Lung (tissue), 12 donors: ENCODE measurements at regions not wholly inside any gene's neighbourhood (a gene's known extent, or its start where the extent isn't known, plus 50 kb on each side); places are given as distances from the start of the nearest gene placed in this dataset. TPM values are rescaled to one million over a fixed set of nuclear protein-coding genes. Genes with fewer than 3 reads are reported as not detected.

Experiments
- ATAC-seq: fragments of 200-7000 bp; cut with Tn5 transposase; one replicate; pipeline ENCODE4 v1.9.1; 2020; ENCODE audit warnings: moderate number of reproducible peaks; ENCODE audit not compliant: insufficient read depth, low FRiP score
- DNase-seq, 3 donors: peaks; one replicate each; pipeline ENCODE4 v3.0.0-alpha.2; 2013 to 2017
- H3K27ac ChIP-seq, 2 donors: one replicate each; pipeline ENCODE4 v1.5.1; 2013; ENCODE audit warnings: mild to moderate bottlenecking in 2 of 2, moderate library complexity in 2 of 2, control low read depth in 1 of 2, inconsistent platforms in 1 of 2, low read depth in 1 of 2, low read length in 1 of 2
- H3K27me3 ChIP-seq, 3 donors: one replicate each; pipeline ENCODE4 v1.5.1; 2013; ENCODE audit warnings: low read length in 2 of 3; ENCODE audit not compliant: control insufficient read depth in 3 of 3, insufficient read depth in 3 of 3
- H3K36me3 ChIP-seq, 4 donors: one replicate each; pipeline ENCODE4 v1.5.1; 2013; ENCODE audit warnings: low read length in 4 of 4, mild to moderate bottlenecking in 1 of 4, moderate library complexity in 1 of 4; ENCODE audit not compliant: control insufficient read depth in 4 of 4, insufficient read depth in 4 of 4
- H3K4me1 ChIP-seq, 5 donors: one replicate each; pipeline ENCODE4 v1.5.1; 2013; ENCODE audit warnings: low read length in 5 of 5, mild to moderate bottlenecking in 2 of 5, moderate library complexity in 1 of 5; ENCODE audit not compliant: control insufficient read depth in 5 of 5, insufficient read depth in 5 of 5
- H3K4me3 ChIP-seq: one replicate; pipeline ENCODE4 v1.5.1; 2013; ENCODE audit warnings: mild to moderate bottlenecking, control low read depth, moderate library complexity
- H3K9ac ChIP-seq, 2 donors: one replicate each; pipeline ENCODE4 v1.5.1; 2013; ENCODE audit warnings: low read length in 2 of 2, control low read depth in 1 of 2; ENCODE audit not compliant: insufficient read depth in 1 of 2
- H3K9me3 ChIP-seq, 4 donors: one replicate each; pipeline ENCODE4 v1.5.1; 2013; ENCODE audit warnings: low read length in 3 of 4, mild to moderate bottlenecking in 1 of 4, moderate library complexity in 1 of 4; ENCODE audit not compliant: control insufficient read depth in 4 of 4, insufficient read depth in 3 of 4
- WGBS, 2 donors: extraction: QIAGEN DNeasy Blood & Tissue Kit; methylation state at CpG; one replicate each; pipeline ENCODE4 v1.1.7; 2013; 5-methylcytosine and 5-hydroxymethylcytosine counted together
- small RNA-seq: library from RNA; depleted of rRNA; stranded (forward); fragments of <200 nt; gene quantifications from one replicate; pipeline ENCODE3, GENCODE V24; 2014; ENCODE audit warnings: low replicate concordance
- TF ChIP-seq, protein P1 (sequence below): IDR thresholded peaks from 2 replicates; pipeline ENCODE4 v1.5.1; 2012; ENCODE audit warnings: mild to moderate bottlenecking; ENCODE audit errors: control extremely low read depth, extremely low read depth
- donor health status: control.
- donor health status: control.
- donor health status: Bipolar disorder and iron deficiency.
- donor health status: healthy.
- donor health status: DM: yes; HTN: yes; CAD: no.

DNA sequence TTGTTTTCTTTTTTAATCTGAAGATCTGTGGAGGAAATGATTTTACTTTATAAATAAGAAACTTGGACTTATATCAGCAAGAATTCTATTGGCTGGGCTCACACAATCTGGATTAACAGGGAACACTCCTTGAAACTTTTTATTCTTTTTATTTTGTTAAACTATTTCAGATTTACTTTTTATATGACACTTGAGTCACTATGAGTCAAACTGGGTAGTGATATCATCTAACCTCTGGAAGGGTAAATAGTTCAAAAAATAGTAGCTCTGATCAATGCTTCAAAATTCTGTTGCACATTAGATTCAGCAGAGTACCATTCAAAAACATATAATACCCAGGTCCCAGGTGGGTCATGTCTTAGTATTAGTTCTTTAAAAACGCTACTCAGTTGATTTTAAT lies 55.1 kb upstream of the NBEA start:
- Histone ChIP-seq H3K27ac (no peak overlapping the region), H3K36me3 (no peaks in the 10 kb centered on the region), H3K4me3 (no peak overlapping the region), H3K27me3 (no peaks in the 10 kb centered on the region), H3K9me3 (no peaks in the 10 kb centered on the region), H3K9ac (no peak overlapping the region), H3K4me1 (peaks cover 0 to 5% (median 0%) of the 10 kb centered on the region in 5 donors)
- 63 to 69% methylated on average over 1 of the region's 1 CpG for WGBS, 2 donors
- TF ChIP-seq, protein P1, sequence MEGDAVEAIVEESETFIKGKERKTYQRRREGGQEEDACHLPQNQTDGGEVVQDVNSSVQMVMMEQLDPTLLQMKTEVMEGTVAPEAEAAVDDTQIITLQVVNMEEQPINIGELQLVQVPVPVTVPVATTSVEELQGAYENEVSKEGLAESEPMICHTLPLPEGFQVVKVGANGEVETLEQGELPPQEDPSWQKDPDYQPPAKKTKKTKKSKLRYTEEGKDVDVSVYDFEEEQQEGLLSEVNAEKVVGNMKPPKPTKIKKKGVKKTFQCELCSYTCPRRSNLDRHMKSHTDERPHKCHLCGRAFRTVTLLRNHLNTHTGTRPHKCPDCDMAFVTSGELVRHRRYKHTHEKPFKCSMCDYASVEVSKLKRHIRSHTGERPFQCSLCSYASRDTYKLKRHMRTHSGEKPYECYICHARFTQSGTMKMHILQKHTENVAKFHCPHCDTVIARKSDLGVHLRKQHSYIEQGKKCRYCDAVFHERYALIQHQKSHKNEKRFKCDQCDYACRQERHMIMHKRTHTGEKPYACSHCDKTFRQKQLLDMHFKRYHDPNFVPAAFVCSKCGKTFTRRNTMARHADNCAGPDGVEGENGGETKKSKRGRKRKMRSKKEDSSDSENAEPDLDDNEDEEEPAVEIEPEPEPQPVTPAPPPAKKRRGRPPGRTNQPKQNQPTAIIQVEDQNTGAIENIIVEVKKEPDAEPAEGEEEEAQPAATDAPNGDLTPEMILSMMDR, result no peak
- DNase-seq, result no peak
- ATAC-seq, result no peak

Small RNA genes lying in the stretch of these regions (small RNA-seq; reads per million reads assigned to genes)
- gene AL356321.1, result not detected
- gene RF00402, result not detected
